ENCODE measurements at regions not wholly inside any gene's neighbourhood (a gene's known extent, or its start where the extent isn't known, plus 50 kb on each side); places are given as distances from the start of the nearest gene placed in this dataset.
"Not testable (repeated sequence)": the region's sequence is repeated elsewhere in the genome, so short reads cannot be mapped to it uniquely, and the experiment has no call there.

DNA sequence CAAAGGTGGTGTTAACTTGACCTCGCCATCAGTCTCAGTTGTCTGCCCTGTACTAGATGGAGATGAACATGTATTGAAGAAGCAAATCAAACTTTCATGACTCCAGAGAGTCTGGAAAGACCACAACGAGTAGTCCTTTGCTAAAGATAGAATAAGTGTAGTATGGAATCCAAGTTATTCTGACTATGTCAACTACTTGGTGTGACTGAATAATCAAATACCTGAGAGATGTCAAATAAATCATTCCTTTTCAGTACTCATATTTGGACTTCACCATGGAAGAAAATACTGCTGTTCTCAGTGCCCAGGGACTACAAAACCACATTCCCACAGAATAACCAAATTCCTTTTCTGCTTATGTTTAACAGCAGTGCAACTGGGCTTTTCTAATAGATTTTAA is 161.2 kb upstream of the SPRY1 start:
- in situ Hi-C loops (cut with HindIII; ENCODE audit: low pct_ligation_motif_present, low pct_unique_long_range_greater_than_20kb, low sequenced_read_pairs), result no loop called here

GRCh38 chr4:123236606-123237005 is 160.0 kb upstream of the SPRY1 start:
- in situ Hi-C loops (cut with HindIII; ENCODE audit: low pct_ligation_motif_present, low pct_unique_long_range_greater_than_20kb, low sequenced_read_pairs), result no loop called here
- DNase-seq, result no peak

More for the DNA sequence above, 161.2 kb upstream of the SPRY1 start:
- peak; percentile 24 for DNase-seq

- in situ Hi-C loops (cut with HindIII; ENCODE audit: low pct_ligation_motif_present, low pct_unique_long_range_greater_than_20kb, low sequenced_read_pairs); DNase-seq: not testable (repeated sequence)
Measured at GRCh38 chr4:123240286-123240685, 156.3 kb upstream of the SPRY1 start.

GRCh38 chr4:123243220-123243619 is 153.4 kb upstream of the SPRY1 start:
- DNase-seq; in situ Hi-C loops (cut with HindIII; ENCODE audit: low pct_ligation_motif_present, low pct_unique_long_range_greater_than_20kb, low sequenced_read_pairs): not testable (repeated sequence)

DNA sequence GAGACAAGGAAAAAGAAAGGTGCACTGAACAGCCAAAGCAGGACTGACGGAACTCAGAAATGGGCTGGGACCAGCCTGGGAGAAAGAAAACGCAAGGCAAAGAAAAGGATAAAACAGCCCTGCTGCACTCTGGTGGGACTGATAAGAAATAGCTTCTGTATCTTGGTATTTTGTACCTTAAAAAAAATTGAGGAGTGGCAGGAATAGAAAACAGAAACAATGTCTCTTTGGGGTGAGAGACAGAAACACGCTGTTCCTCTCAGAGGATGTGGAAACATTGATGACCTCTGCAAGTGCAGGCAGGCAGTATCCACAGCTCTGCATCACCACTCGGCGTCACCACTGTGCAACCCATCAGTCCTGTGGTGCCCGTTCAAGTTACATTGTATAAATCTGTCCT is 152.5 kb upstream of the SPRY1 start:
- no peak for DNase-seq
- in situ Hi-C loops (cut with HindIII; ENCODE audit: low pct_ligation_motif_present, low pct_unique_long_range_greater_than_20kb, low sequenced_read_pairs), result no loop called here

GRCh38 chr4:123246085-123246484 is 150.5 kb upstream of the SPRY1 start:
- in situ Hi-C loops (cut with HindIII; ENCODE audit: low pct_ligation_motif_present, low pct_unique_long_range_greater_than_20kb, low sequenced_read_pairs), result no loop called here
- DNase-seq, result no peak

- in situ Hi-C loops (cut with HindIII; ENCODE audit: low pct_ligation_motif_present, low pct_unique_long_range_greater_than_20kb, low sequenced_read_pairs), result no loop called here
- no peak for DNase-seq
Measured at GRCh38 chr4:123248085-123248659, 148.4 kb upstream of the SPRY1 start.

- no peak for DNase-seq
- in situ Hi-C loops (cut with HindIII; ENCODE audit: low pct_ligation_motif_present, low pct_unique_long_range_greater_than_20kb, low sequenced_read_pairs), result no loop called here
Measured at GRCh38 chr4:123249821-123250220, 146.8 kb upstream of the SPRY1 start.

DNA sequence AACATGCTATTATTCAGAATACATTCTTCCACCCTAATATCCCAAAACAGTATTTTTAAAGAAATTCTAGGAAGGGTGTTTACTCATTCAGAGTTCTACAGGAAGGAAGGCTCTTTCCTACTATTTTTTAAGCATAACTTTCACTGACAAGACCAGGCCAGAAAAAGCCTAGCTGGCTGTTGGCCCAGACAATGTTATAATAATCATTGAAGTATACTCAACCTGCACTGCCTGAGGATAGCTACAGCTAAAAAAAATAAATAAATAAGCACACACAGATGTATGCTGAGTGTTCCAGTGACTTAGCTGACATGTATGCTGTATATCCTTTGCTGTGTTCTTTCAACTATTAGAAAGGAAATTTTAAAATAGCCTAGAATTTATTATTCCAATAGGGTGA is 145.8 kb upstream of the SPRY1 start:
- in situ Hi-C loops (cut with HindIII; ENCODE audit: low pct_ligation_motif_present, low pct_unique_long_range_greater_than_20kb, low sequenced_read_pairs), result no loop called here
- DNase-seq, result no peak

- in situ Hi-C loops (cut with HindIII; ENCODE audit: low pct_ligation_motif_present, low pct_unique_long_range_greater_than_20kb, low sequenced_read_pairs), result no loop called here
- no peak for DNase-seq
Measured at GRCh38 chr4:123255971-123256370, 140.6 kb upstream of the SPRY1 start.

GRCh38 chr4:123256901-123257300 is 139.7 kb upstream of the SPRY1 start:
- no peak for DNase-seq
- in situ Hi-C loops (cut with HindIII; ENCODE audit: low pct_ligation_motif_present, low pct_unique_long_range_greater_than_20kb, low sequenced_read_pairs), result no loop called here

DNA sequence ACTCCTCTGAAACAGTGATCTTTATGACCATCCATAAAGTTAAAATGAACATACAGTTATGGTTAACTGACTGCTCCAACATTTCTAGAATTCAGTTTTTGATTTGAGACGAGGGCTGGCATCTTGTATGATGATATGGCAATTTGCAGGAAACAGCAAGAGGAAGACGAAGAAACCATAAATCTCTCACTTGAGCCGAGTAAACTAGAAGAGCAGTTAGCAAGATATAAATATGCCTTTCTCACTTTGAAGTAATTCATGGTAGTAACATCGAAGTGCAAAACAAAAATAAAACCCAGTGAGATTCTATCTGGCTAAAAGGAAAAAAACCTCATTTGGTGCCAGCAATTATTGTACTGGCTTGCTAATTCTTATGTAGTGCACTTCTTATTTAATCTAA is 139.0 kb upstream of the SPRY1 start:
- DNase-seq, result no peak
- in situ Hi-C loops (cut with HindIII; ENCODE audit: low pct_ligation_motif_present, low pct_unique_long_range_greater_than_20kb, low sequenced_read_pairs), result no loop called here

GRCh38 chr4:123259676-123260646 is 136.6 kb upstream of the SPRY1 start:
- DNase-seq, result no peak
- in situ Hi-C loops (cut with HindIII; ENCODE audit: low pct_ligation_motif_present, low pct_unique_long_range_greater_than_20kb, low sequenced_read_pairs), result no loop called here

DNA sequence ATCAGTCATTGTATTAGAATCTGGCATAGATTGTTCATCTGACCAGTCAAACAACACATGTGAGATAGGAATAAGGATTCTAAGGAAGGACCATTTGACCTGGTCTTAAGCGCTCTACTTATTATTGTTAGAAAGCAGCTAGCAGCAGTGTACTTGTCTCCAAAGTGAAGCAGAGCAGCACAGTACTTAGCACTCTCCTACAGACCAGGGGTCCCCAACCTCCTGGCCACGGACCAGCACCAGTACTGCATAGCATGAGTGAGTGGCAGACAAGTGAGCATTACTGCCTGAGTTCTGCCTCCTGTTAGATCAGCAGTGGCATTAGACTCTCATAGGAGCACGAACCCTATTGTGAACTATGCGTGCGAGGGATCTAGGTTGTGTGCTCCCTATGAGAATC is 135.9 kb upstream of the SPRY1 start:
- no peak for DNase-seq

GRCh38 chr4:123262080-123262479 is 134.5 kb upstream of the SPRY1 start:
- in situ Hi-C loops (cut with HindIII; ENCODE audit: low pct_ligation_motif_present, low pct_unique_long_range_greater_than_20kb, low sequenced_read_pairs), result no loop called here
- DNase-seq, result no peak

More for the DNA sequence above, 135.9 kb upstream of the SPRY1 start:
- in situ Hi-C loops (cut with HindIII; ENCODE audit: low pct_ligation_motif_present, low pct_unique_long_range_greater_than_20kb, low sequenced_read_pairs), result no loop called here

- DNase-seq, result no peak
- in situ Hi-C loops (cut with HindIII; ENCODE audit: low pct_ligation_motif_present, low pct_unique_long_range_greater_than_20kb, low sequenced_read_pairs), result no loop called here
Measured at GRCh38 chr4:123265443-123265842, 131.2 kb upstream of the SPRY1 start.

- in situ Hi-C loops (cut with HindIII; ENCODE audit: low pct_ligation_motif_present, low pct_unique_long_range_greater_than_20kb, low sequenced_read_pairs), result no loop called here
Measured at GRCh38 chr4:123266221-123266620, 130.4 kb upstream of the SPRY1 start.

GRCh38 chr4:123278755-123279154 is 117.8 kb upstream of the SPRY1 start:
- in situ Hi-C loops (cut with HindIII; ENCODE audit: low pct_ligation_motif_present, low pct_unique_long_range_greater_than_20kb, low sequenced_read_pairs), result no loop called here
- no peak for DNase-seq

More at GRCh38 chr4:123266221-123266620, 130.4 kb upstream of the SPRY1 start:
- no peak for DNase-seq

GRCh38 chr4:123283371-123283895 is 113.2 kb upstream of the SPRY1 start:
- DNase-seq, result no peak
- in situ Hi-C loops (cut with HindIII; ENCODE audit: low pct_ligation_motif_present, low pct_unique_long_range_greater_than_20kb, low sequenced_read_pairs), result no loop called here

- DNase-seq, result no peak
- in situ Hi-C loops (cut with HindIII; ENCODE audit: low pct_ligation_motif_present, low pct_unique_long_range_greater_than_20kb, low sequenced_read_pairs), result no loop called here
Measured at GRCh38 chr4:123284168-123284567, 112.4 kb upstream of the SPRY1 start.
